SJCRH30 (cell line): ENCODE measurements at regions not wholly inside any gene's neighbourhood (a gene's known extent, or its start where the extent isn't known, plus 50 kb on each side); places are given as distances from the start of the nearest gene placed in this dataset.
A peak's percentile ranks its signal among the peaks of the same experiment; 100 is the strongest.

Source experiments
- DNase-seq, 2 experiments: peaks; one replicate each; pipeline ENCODE4 v3.0.0-alpha.2; 2015 to 2020
- H3K27ac ChIP-seq: fragments of 250-450 bp; sonication (Bioruptor Pico); 2 replicates; pipeline ENCODE4 v1.5.1; 2020; ENCODE audit warnings: mild to moderate bottlenecking, moderate library complexity
- H3K27me3 ChIP-seq: fragments of 250-450 bp; sonication (Bioruptor Pico); 2 replicates; pipeline ENCODE4 v1.5.1; 2020; ENCODE audit warnings: mild to moderate bottlenecking, moderate library complexity
- H3K36me3 ChIP-seq: fragments of 250-450 bp; sonication (Bioruptor Pico); 2 replicates; pipeline ENCODE4 v1.5.1; 2020; ENCODE audit warnings: mild to moderate bottlenecking, moderate library complexity
- H3K4me1 ChIP-seq: fragments of 250-450 bp; sonication (Bioruptor Pico); 2 replicates; pipeline ENCODE4 v1.5.1; 2020; ENCODE audit warnings: mild to moderate bottlenecking, moderate library complexity
- H3K4me3 ChIP-seq: fragments of 250-450 bp; sonication (Bioruptor Pico); 2 replicates; pipeline ENCODE4 v1.5.1; 2020; ENCODE audit warnings: mild to moderate bottlenecking, moderate library complexity
- H3K9me3 ChIP-seq: fragments of 250-450 bp; sonication (Bioruptor Pico); replicated peaks from 2 replicates; pipeline ENCODE4 v1.5.1; 2020; ENCODE audit warnings: mild to moderate bottlenecking, moderate library complexity

GRCh38 chr22:47558828-47559700 lies 796.6 kb downstream of the TBC1D22A start:
- Histone ChIP-seq H3K27ac (no peak overlapping the region), H3K9me3 (no peaks in the 10 kb centered on the region), H3K36me3 (no peaks in the 10 kb centered on the region), H3K4me3 (no peak overlapping the region), H3K4me1 (no peaks in the 10 kb centered on the region), H3K27me3 (no peaks in the 10 kb centered on the region)
- DNase-seq, result no peak

DNA sequence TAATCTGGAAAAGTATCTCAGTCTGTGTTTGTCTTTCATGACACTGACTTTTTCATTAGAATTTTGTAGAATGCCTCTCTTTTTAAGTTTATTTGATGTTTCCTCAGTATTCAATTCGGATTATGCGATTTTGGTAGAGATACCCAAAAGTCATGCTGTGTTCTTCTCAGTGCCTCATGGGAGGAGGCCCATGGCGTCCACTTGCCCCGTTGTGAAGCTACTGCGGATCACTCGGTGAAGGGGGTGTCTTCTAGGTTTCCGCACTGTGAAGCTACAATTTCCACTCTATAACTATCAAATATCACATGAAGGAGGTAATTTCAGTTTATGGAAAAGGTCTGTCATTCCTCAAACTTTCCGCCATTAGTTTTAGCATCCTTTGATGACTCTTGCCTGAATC lies 794.0 kb downstream of the TBC1D22A start:
- Histone ChIP-seq H3K9me3 (no peaks in the 10 kb centered on the region), H3K27me3 (peaks cover 11% of the 10 kb centered on the region; the same call in 1 of the 2 replicates), H3K4me1 (no peaks in the 10 kb centered on the region), H3K27ac (no peak overlapping the region), H3K4me3 (no peak overlapping the region), H3K36me3 (no peaks in the 10 kb centered on the region)
- no peak for DNase-seq

- H3K4me3 ChIP-seq, result no peak overlapping the region
- H3K36me3 ChIP-seq, result no peaks in the 10 kb centered on the region
- no peak for DNase-seq
- no peaks in the 10 kb centered on the region for H3K9me3 ChIP-seq
- H3K27me3 ChIP-seq, result peaks cover 11% of the 10 kb centered on the region; the same call in 1 of the 2 replicates
- no peak overlapping the region for H3K27ac ChIP-seq
- H3K4me1 ChIP-seq, result no peaks in the 10 kb centered on the region
Observed at GRCh38 chr22:47553436-47553835, 791.0 kb downstream of the TBC1D22A start.

DNA sequence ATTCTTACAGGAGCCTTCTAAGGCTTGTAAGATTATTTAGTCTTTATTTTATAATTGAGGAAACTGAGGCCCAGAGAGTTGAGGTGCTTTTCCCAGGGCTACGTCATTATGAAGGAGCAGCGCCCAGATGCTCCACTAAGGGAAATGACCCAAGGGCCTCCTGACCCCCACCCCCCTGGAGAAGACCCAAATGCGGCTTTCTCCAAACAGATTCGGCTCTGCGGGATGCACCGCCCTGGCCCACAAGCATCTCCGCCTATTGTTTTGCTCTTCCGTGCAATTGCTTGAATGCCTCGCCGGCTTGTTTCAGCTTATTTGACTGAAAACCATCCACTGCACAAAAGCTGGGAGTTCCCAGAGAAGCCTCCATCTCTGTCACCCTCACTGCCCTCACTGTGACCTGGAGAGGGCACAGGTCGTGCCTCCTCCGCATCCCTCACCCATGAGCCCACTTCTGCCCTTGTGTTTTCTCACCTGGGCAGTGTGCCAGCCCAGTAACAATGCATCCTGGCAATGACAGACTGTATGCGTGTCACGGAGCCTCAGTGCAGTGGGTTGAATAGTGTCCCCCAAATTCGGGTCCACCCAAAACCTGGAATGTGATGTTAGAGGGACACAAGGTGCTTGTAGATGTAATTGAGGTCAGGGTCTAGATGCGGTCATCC lies 790.2 kb downstream of the TBC1D22A start:
- peaks cover 15% of the 10 kb centered on the region; the same call in 1 of the 2 replicates for H3K27me3 ChIP-seq
- no peaks in the 10 kb centered on the region for H3K4me1 ChIP-seq
- H3K36me3 ChIP-seq, result no peaks in the 10 kb centered on the region
- H3K27ac ChIP-seq, result no peak overlapping the region
- no peaks in the 10 kb centered on the region for H3K9me3 ChIP-seq
- DNase-seq, result no peak
- no peak overlapping the region for H3K4me3 ChIP-seq

GRCh38 chr22:47552024-47552423 lies 789.6 kb downstream of the TBC1D22A start:
- DNase-seq, result no peak
- Histone ChIP-seq H3K9me3 (no peaks in the 10 kb centered on the region), H3K4me3 (no peak overlapping the region), H3K27me3 (peaks cover 15% of the 10 kb centered on the region; the same call in 1 of the 2 replicates), H3K36me3 (no peaks in the 10 kb centered on the region), H3K4me1 (no peaks in the 10 kb centered on the region), H3K27ac (no peak overlapping the region)

DNA sequence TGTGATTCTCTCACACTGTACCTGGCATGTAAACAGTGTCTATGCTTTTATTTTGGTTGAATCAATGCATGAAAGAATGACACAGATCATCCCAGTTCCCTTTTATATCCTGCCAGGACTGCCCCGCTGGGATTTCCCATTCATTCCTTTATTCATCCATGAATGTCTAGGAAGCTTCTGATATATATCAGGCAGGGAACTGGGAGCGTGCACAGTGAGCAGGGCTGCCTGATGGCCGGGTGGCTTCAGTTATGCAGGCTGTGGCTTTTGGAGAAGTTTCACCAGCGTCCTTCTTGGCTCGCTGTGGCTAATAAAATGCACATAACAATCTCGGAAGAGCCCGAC lies 789.0 kb downstream of the TBC1D22A start:
- Histone ChIP-seq H3K9me3 (no peaks in the 10 kb centered on the region), H3K4me1 (no peaks in the 10 kb centered on the region), H3K27ac (no peak overlapping the region), H3K4me3 (no peak overlapping the region), H3K36me3 (no peaks in the 10 kb centered on the region), H3K27me3 (peaks cover 15% of the 10 kb centered on the region; the same call in 1 of the 2 replicates)
- DNase-seq, result no peak

- Histone ChIP-seq H3K4me3 (no peak overlapping the region), H3K27me3 (peaks cover 15% of the 10 kb centered on the region; the same call in 1 of the 2 replicates), H3K36me3 (no peaks in the 10 kb centered on the region), H3K27ac (no peak overlapping the region), H3K9me3 (no peaks in the 10 kb centered on the region), H3K4me1 (no peaks in the 10 kb centered on the region)
- DNase-seq, result no peak
Observed at GRCh38 chr22:47550524-47551430, 788.3 kb downstream of the TBC1D22A start.

GRCh38 chr22:47549741-47550340 lies 787.4 kb downstream of the TBC1D22A start:
- Histone ChIP-seq H3K36me3 (no peaks in the 10 kb centered on the region), H3K9me3 (no peaks in the 10 kb centered on the region)
- DNase-seq, result no peak

DNA sequence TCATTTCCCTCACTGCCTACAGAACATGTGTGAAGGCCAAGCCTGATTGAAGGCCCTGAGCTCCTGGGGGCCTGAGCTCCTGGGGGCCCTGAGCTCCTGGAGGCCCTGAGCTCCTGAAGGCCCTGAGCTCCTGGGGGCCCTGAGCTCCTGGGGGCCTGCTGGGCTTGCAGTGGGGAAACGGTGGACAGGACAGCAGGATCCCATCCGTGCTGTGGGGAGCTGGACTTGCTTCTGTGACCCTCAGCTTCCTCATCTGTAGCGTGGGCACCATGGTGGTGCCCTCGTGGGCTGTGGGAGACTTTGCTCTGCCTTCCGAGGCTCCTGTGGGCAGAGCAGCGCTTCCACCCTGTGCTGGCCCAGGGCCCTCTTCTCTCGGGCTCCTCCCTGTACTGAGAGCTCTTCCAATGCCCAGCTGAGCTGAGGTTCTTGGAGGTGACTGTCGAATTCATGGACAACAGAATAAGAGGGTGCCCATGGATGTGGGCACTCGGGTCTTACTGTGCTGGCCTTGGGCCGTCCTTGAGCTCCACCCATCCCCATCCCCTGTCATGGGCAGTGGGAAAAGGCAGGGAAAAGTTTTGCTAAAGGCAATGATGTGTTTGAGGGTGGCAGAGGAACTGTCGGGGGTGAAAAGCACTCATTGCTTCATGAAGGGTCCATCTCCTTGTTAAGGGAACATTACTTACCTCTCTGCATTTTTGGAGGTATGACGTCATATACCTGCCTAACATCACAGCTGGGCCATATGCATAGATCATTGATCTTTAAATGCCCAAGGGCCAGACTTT lies 786.7 kb downstream of the TBC1D22A start:
- no peak for DNase-seq
- no peak overlapping the region for H3K4me3 ChIP-seq
- peaks cover 15% of the 10 kb centered on the region; the same call in 1 of the 2 replicates for H3K27me3 ChIP-seq
- no peak overlapping the region for H3K27ac ChIP-seq
- H3K4me1 ChIP-seq, result no peaks in the 10 kb centered on the region
- H3K36me3 ChIP-seq, result no peaks in the 10 kb centered on the region
- no peaks in the 10 kb centered on the region for H3K9me3 ChIP-seq

More at GRCh38 chr22:47549741-47550340, 787.4 kb downstream of the TBC1D22A start:
- Histone ChIP-seq H3K27me3 (peaks cover 15% of the 10 kb centered on the region; the same call in 1 of the 2 replicates), H3K4me1 (no peaks in the 10 kb centered on the region), H3K27ac (no peak overlapping the region), H3K4me3 (no peak overlapping the region)

GRCh38 chr22:47547881-47548650 lies 785.6 kb downstream of the TBC1D22A start:
- no peak overlapping the region for H3K27ac ChIP-seq
- no peaks in the 10 kb centered on the region for H3K4me1 ChIP-seq
- H3K27me3 ChIP-seq, result peaks cover 13% of the 10 kb centered on the region; the same call in 1 of the 2 replicates
- H3K9me3 ChIP-seq, result no peaks in the 10 kb centered on the region
- peak in 1 of 2 experiments; percentile 8 for DNase-seq
- no peak overlapping the region for H3K4me3 ChIP-seq
- no peaks in the 10 kb centered on the region for H3K36me3 ChIP-seq

GRCh38 chr22:47547239-47547661 lies 784.8 kb downstream of the TBC1D22A start:
- Histone ChIP-seq H3K27ac (no peak overlapping the region), H3K36me3 (no peaks in the 10 kb centered on the region), H3K4me1 (no peaks in the 10 kb centered on the region), H3K27me3 (0 out of 2 replicates have a peak, but pooled peaks cover 4% of the 10 kb centered on the region), H3K9me3 (no peaks in the 10 kb centered on the region), H3K4me3 (no peak overlapping the region)
- no peak for DNase-seq

DNA sequence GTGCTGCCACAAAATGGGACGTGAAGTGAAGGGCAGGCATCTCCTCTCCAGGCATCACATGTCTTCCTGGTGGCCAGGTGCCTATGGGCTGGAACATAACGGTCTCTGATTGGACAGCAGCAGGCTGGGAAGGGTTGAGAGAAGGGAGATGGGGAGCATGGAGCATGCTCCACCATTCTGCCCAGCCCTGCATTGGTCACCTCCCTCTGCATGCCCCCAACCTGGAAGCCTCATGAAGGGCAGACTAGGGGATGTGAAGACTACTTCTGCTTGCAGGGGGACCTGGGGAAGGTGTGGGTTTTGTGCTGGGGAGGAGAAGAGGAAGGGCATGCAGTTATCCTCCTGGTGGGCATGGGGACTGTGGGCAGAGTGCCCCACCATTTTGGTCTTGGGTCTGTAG lies 782.2 kb downstream of the TBC1D22A start:
- Histone ChIP-seq H3K27me3 (0 out of 2 replicates have a peak, but pooled peaks cover 6% of the 10 kb centered on the region), H3K9me3 (no peaks in the 10 kb centered on the region), H3K36me3 (no peaks in the 10 kb centered on the region), H3K4me1 (no peaks in the 10 kb centered on the region), H3K4me3 (no peak overlapping the region), H3K27ac (no peak overlapping the region)
- DNase-seq, result no peak

DNA sequence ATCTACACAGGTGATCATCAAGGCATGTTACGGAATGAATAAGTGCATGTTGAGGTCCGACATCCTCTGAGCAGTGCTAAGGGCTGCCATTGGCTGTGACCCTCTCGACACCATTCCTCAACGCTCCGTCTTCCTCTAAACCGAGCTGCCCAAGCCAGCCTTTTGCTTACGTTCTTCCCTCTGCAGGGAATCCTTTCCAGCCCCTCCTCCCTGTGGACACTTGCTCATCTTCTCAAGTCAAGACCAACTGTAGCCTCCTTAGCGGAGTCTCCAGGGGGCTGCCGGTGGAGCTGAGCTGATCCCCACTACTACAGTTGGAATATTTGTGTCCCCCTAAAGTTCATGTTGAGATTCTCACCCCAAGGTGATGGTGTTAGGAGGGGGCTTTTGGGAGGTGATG lies 781.0 kb downstream of the TBC1D22A start:
- Histone ChIP-seq H3K9me3 (no peaks in the 10 kb centered on the region), H3K27ac (no peak overlapping the region), H3K4me3 (no peak overlapping the region), H3K4me1 (no peaks in the 10 kb centered on the region), H3K27me3 (0 out of 2 replicates have a peak, but pooled peaks cover 6% of the 10 kb centered on the region), H3K36me3 (no peaks in the 10 kb centered on the region)
- DNase-seq, result no peak
